ENCODE measurements at regions not wholly inside any gene's neighbourhood (a gene's known extent, or its start where the extent isn't known, plus 50 kb on each side); places are given as distances from the start of the nearest gene placed in this dataset.
"Not testable (repeated sequence)": the region's sequence is repeated elsewhere in the genome, so short reads cannot be mapped to it uniquely, and the experiment has no call there.

- POLR2A ChIA-PET (ENCODE audit: unreplicated experiment); ATAC-seq; H3K27ac ChIP-seq (ENCODE audit: low read length); H3K9ac ChIP-seq (ENCODE audit: low read length); H3K4me3 ChIP-seq (ENCODE audit: low read length); H2AFZ ChIP-seq (ENCODE audit: low read length); H3K79me2 ChIP-seq (ENCODE audit: low read length); DNase-seq; H3K27me3 ChIP-seq (ENCODE audit: low read length); H4K20me1 ChIP-seq (ENCODE audit: low read length); H3K9me3 ChIP-seq (ENCODE audit: low read length); H3F3A ChIP-seq (ENCODE audit: low read length, unreplicated experiment); CTCF ChIA-PET; H3K4me1 ChIP-seq (ENCODE audit: insufficient read depth, low read length); BruUV-seq (replicated peaks); H3K36me3 ChIP-seq (ENCODE audit: low read depth, low read length); H3K9me2 ChIP-seq (replicated peaks; ENCODE audit: low read length); H3K4me2 ChIP-seq (ENCODE audit: low read length); intact Hi-C loops (cut with micrococcal nuclease): not testable (repeated sequence)
Measured at GRCh38 chrY:10958122-10958521, 1430.4 kb downstream of the TSPY10 start.

DNA sequence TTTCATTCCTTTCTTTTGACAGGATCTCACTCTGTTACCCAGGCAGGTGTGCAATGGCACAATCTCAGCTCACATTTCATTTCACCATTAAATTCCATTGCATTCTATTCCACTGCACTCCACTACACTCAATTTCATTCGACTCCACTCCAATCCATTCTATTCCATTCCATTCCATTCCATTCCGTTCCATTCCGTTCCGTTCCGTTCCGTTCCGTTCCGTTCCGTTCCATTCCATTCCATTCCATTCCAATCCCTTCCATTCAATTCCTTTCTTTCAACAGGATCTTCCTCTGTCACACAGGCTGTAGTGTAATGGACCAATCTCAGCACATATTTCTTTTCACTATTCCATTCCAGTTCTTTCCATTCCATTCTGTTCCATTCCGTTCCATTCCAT, 1445.7 kb downstream of the TSPY10 start:
- no peaks in the 10 kb centered on the region for H3K79me2 ChIP-seq (ENCODE audit: low read length)

GRCh38 chrY:10986655-10987054, 1459.0 kb downstream of the TSPY10 start:
- Histone ChIP-seq H3K9me2 (replicated peaks; ENCODE audit: low read length) (no peaks in the 10 kb centered on the region), H3K9ac (ENCODE audit: low read length) (no peak overlapping the region), H3K27ac (ENCODE audit: low read length) (no peak overlapping the region), H3K4me2 (ENCODE audit: low read length) (no peak overlapping the region), H3K9me3 (ENCODE audit: low read length) (no peaks in the 10 kb centered on the region), H3K27me3 (ENCODE audit: low read length) (no peaks in the 10 kb centered on the region), H3K4me3 (ENCODE audit: low read length) (no peak overlapping the region), H3K79me2 (ENCODE audit: low read length) (no peaks in the 10 kb centered on the region), H3K36me3 (ENCODE audit: low read depth, low read length) (no peaks in the 10 kb centered on the region), H2AFZ (ENCODE audit: low read length) (no peak overlapping the region), H4K20me1 (ENCODE audit: low read length) (no peaks in the 10 kb centered on the region), H3F3A (ENCODE audit: low read length, unreplicated experiment) (no peaks in the 10 kb centered on the region), H3K4me1 (ENCODE audit: insufficient read depth, low read length) (no peaks in the 10 kb centered on the region)
- CTCF ChIA-PET = no interaction called here
- POLR2A ChIA-PET (ENCODE audit: unreplicated experiment) = no interaction called here
- TF ChIP-seq CTCF (conservative IDR thresholded peaks at IDR 0.05; ENCODE audit: low read depth, low read length) (no peak), EZH2 (IDR thresholded peaks at IDR 0.05; ENCODE audit: low read length, unreplicated experiment) (no peak), EZH2phosphoT487 (IDR thresholded peaks at IDR 0.05; ENCODE audit: borderline replicate concordance, low read length) (no peak)
- BruUV-seq (replicated peaks) = no TSS peak
- intact Hi-C loops (cut with micrococcal nuclease) = no loop called here
- DNase-seq (no peak), ATAC-seq (no peak)

More for the DNA sequence above, 1445.7 kb downstream of the TSPY10 start:
- ChIA-PET CTCF (no interaction called here), POLR2A (ENCODE audit: unreplicated experiment) (no interaction called here)
- no TSS peak for BruUV-seq (replicated peaks)
- ATAC-seq (no peak), DNase-seq (no peak)
- no peak overlapping the region for H2AFZ ChIP-seq (ENCODE audit: low read length)
- H3K9me3 ChIP-seq (ENCODE audit: low read length) = no peaks in the 10 kb centered on the region
- no peaks in the 10 kb centered on the region for H3K9me2 ChIP-seq (replicated peaks; ENCODE audit: low read length)
- H3K27ac ChIP-seq (ENCODE audit: low read length) = no peak overlapping the region
- no peaks in the 10 kb centered on the region for H3K36me3 ChIP-seq (ENCODE audit: low read depth, low read length)
- no peak overlapping the region for H3K9ac ChIP-seq (ENCODE audit: low read length)
- H3K4me2 ChIP-seq (ENCODE audit: low read length) = no peak overlapping the region
- no peaks in the 10 kb centered on the region for H3K27me3 ChIP-seq (ENCODE audit: low read length)
- no peaks in the 10 kb centered on the region for H4K20me1 ChIP-seq (ENCODE audit: low read length)
- no peak overlapping the region for H3K4me3 ChIP-seq (ENCODE audit: low read length)
- no peaks in the 10 kb centered on the region for H3K4me1 ChIP-seq (ENCODE audit: insufficient read depth, low read length)
- intact Hi-C loops (cut with micrococcal nuclease) = no loop called here
- no peak for TF ChIP-seq CTCF (conservative IDR thresholded peaks at IDR 0.05; ENCODE audit: low read depth, low read length)
- TF ChIP-seq EZH2phosphoT487 (IDR thresholded peaks at IDR 0.05; ENCODE audit: borderline replicate concordance, low read length) = no peak
- TF ChIP-seq EZH2 (IDR thresholded peaks at IDR 0.05; ENCODE audit: low read length, unreplicated experiment) = no peak
- no peaks in the 10 kb centered on the region for H3F3A ChIP-seq (ENCODE audit: low read length, unreplicated experiment)
